GM12873 (cell line): ENCODE measurements at regions not wholly inside any gene's neighbourhood (a gene's known extent, or its start where the extent isn't known, plus 50 kb on each side); places are given as distances from the start of the nearest gene placed in this dataset.

Source experiments
- CTCF ChIP-seq: IDR thresholded peaks from 2 replicates; pipeline ENCODE4 v1.5.1; 2012; ENCODE audit warnings: low read depth, mild to moderate bottlenecking, moderate library complexity, low read length, control low read depth; ENCODE audit not compliant: insufficient read depth; ENCODE audit errors: missing control alignments

- no peak for TF ChIP-seq CTCF
Observed at GRCh38 chr1:238469146-238469631, 578.5 kb upstream of the ZP4 start.

- no peak for TF ChIP-seq CTCF
Observed at GRCh38 chr1:238468068-238468467, 577.3 kb upstream of the ZP4 start.

- no peak for TF ChIP-seq CTCF
Observed at GRCh38 chr1:238466459-238466858, 575.7 kb upstream of the ZP4 start.

DNA sequence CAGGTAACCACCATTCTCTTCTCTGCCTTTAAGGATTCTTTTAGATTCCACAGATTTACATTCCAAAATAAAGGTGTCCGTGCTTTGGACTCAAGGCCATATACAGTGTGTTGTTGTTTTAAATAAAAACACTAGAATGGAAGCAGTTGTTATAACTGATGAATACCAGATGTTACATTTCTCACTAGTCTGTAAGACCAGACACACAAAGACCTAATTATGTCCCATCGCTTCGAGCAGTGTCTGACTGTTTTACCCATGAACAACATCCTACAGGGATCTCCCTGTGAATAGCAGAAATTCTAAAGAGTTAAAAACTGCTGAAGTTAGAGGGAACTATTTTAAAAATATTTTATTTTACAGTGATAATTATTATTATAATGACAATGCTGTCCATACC is 574.7 kb upstream of the ZP4 start:
- no peak for TF ChIP-seq CTCF

GRCh38 chr1:238458899-238459298 is 568.2 kb upstream of the ZP4 start:
- TF ChIP-seq CTCF, result no peak

DNA sequence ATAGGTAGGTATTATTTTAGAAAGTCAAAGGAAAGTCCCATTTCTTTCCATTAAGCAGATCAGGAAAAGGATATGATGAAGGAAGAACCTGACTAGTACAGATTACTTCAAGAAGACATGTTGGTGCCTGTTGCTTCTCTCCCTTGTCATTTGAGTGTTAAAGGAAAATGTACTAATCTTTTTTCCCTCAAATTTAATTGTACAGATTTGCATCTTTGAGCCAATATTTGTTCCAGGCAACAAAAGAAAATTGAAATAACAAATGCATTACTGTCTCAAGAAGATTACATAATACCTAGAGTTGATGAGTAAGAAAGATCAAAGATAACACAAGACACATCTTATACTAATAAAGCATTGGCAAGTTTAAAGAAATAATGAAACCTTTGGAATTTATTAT is 566.9 kb upstream of the ZP4 start:
- TF ChIP-seq CTCF, result no peak

DNA sequence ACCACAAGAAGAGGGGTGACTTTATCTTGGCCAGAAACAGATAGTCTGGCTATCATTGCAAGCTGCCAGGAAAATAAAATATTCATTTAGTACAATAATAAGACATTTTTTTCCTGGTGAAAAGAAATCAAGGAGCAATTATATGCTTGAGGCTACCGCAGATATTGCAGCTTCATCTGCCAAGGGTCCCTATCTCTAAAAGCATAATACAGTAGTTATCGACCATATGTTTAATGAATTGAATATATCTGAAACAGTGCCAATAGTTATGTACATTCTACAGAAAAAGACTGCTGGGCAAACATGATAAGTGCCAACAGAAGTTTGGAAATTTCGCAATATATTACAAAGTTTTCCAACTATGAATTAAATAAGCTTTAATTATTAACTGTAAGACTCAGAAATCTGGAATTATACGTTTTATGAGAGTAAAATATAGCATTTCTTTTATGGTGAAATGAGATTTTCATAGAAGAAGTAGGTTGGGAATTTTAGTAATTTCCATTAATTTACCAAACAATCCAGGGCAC is 561.1 kb upstream of the ZP4 start:
- no peak for TF ChIP-seq CTCF
